H9 (cell line): ENCODE measurements at regions not wholly inside any gene's neighbourhood (a gene's known extent, or its start where the extent isn't known, plus 50 kb on each side); places are given as distances from the start of the nearest gene placed in this dataset.

Experiments
- DNase-seq: peaks from one replicate; pipeline ENCODE4 v3.0.0-alpha.2; 2017
- H2AFZ ChIP-seq: one replicate; pipeline ENCODE4 v1.6.1; 2013; ENCODE audit warnings: mild to moderate bottlenecking, low read length, control low read depth, moderate library complexity
- H2AK5ac ChIP-seq: 2 replicates; pipeline ENCODE4 v1.6.1; 2013; ENCODE audit warnings: low read length, control low read depth, mixed read lengths; ENCODE audit not compliant: insufficient read length
- H2BK120ac ChIP-seq: one replicate; pipeline ENCODE4 v1.6.1; 2013; ENCODE audit warnings: low read depth, mild to moderate bottlenecking, low read length, control low read depth, inconsistent platforms; ENCODE audit not compliant: poor library complexity, severe bottlenecking
- H2BK12ac ChIP-seq: 2 replicates; pipeline ENCODE4 v1.6.1; 2013; ENCODE audit warnings: low read length, control low read depth, mixed read lengths, low read depth; ENCODE audit not compliant: insufficient read length
- H2BK15ac ChIP-seq: 2 replicates; pipeline ENCODE4 v1.6.1; 2013; ENCODE audit warnings: low read depth, low read length, control low read depth
- H2BK20ac ChIP-seq: one replicate; pipeline ENCODE4 v1.6.1; 2013; ENCODE audit warnings: low read depth, mild to moderate bottlenecking, low read length, control low read depth, inconsistent platforms; ENCODE audit not compliant: poor library complexity, severe bottlenecking
- H2BK5ac ChIP-seq: 2 replicates; pipeline ENCODE4 v1.6.1; 2013; ENCODE audit warnings: low read length, control low read depth, mixed read lengths; ENCODE audit not compliant: insufficient read length
- H3K14ac ChIP-seq: 2 replicates; pipeline ENCODE4 v1.6.1; 2013; ENCODE audit warnings: low read length, control low read depth; ENCODE audit not compliant: insufficient read depth
- H3K18ac ChIP-seq: 2 replicates; pipeline ENCODE4 v1.6.1; 2013; ENCODE audit warnings: low read depth, mild to moderate bottlenecking, mixed read lengths, low read length, control low read depth; ENCODE audit not compliant: insufficient read length
- H3K23ac ChIP-seq: 2 replicates; pipeline ENCODE4 v1.6.1; 2013; ENCODE audit warnings: low read length, control low read depth, mixed read lengths, low read depth; ENCODE audit not compliant: insufficient read length
- H3K23me2 ChIP-seq: 2 replicates; pipeline ENCODE4 v1.6.1; 2013; ENCODE audit warnings: low read depth, mild to moderate bottlenecking, mixed read lengths, low read length, control low read depth; ENCODE audit not compliant: insufficient read length, poor library complexity, severe bottlenecking
- H3K27ac ChIP-seq: 2 replicates; pipeline ENCODE4 v1.5.1; 2013; ENCODE audit warnings: low read length, control low read depth, mixed read lengths, low read depth; ENCODE audit not compliant: insufficient read length
- H3K27me3 ChIP-seq: 2 replicates; pipeline ENCODE4 v1.6.1; 2013; ENCODE audit warnings: low read length, control low read depth, inconsistent platforms; ENCODE audit not compliant: insufficient read depth
- H3K4ac ChIP-seq: 2 replicates; pipeline ENCODE4 v1.6.1; 2013; ENCODE audit warnings: low read depth, mild to moderate bottlenecking, control low read depth, inconsistent platforms, low read length, moderate library complexity
- H3K4me1 ChIP-seq: 2 replicates; pipeline ENCODE4 v1.6.1; 2013; ENCODE audit warnings: low read length, control low read depth, inconsistent platforms; ENCODE audit not compliant: insufficient read depth
- H3K4me2 ChIP-seq: 2 replicates; pipeline ENCODE4 v1.6.1; 2013; ENCODE audit warnings: low read length, control low read depth, mixed read lengths; ENCODE audit not compliant: insufficient read length, insufficient read depth
- H3K56ac ChIP-seq: 2 replicates; pipeline ENCODE4 v1.6.1; 2013; ENCODE audit warnings: low read depth, mild to moderate bottlenecking, mixed read lengths, low read length, control low read depth; ENCODE audit not compliant: insufficient read length
- H3K79me1 ChIP-seq: 2 replicates; pipeline ENCODE4 v1.6.1; 2013; ENCODE audit warnings: low read depth, mild to moderate bottlenecking, moderate library complexity, low read length, control low read depth, inconsistent platforms; ENCODE audit not compliant: insufficient read depth, poor library complexity, severe bottlenecking
- H3K79me2 ChIP-seq: 2 replicates; pipeline ENCODE4 v1.6.1; 2013; ENCODE audit warnings: low read length, control low read depth, inconsistent platforms; ENCODE audit not compliant: insufficient read depth
- H3K9ac ChIP-seq: 2 replicates; pipeline ENCODE4 v1.6.1; 2013; ENCODE audit warnings: low read length, control low read depth, mixed read lengths; ENCODE audit not compliant: insufficient read length; ENCODE audit errors: extremely low read depth
- H3K9me3 ChIP-seq: one replicate; pipeline ENCODE4 v1.6.1; 2013; ENCODE audit warnings: low read depth, low read length, inconsistent platforms; ENCODE audit not compliant: control insufficient read depth
- H3T11ph ChIP-seq: one replicate; pipeline ENCODE4 v1.6.1; 2013; ENCODE audit warnings: mild to moderate bottlenecking, low read length, control low read depth, inconsistent platforms
- H4K20me1 ChIP-seq: one replicate; pipeline ENCODE4 v1.6.1; 2013; ENCODE audit not compliant: control insufficient read depth, insufficient read length, insufficient read depth
- H4K5ac ChIP-seq: 2 replicates; pipeline ENCODE4 v1.6.1; 2013; ENCODE audit warnings: low read depth, mild to moderate bottlenecking, mixed read lengths, low read length, control low read depth; ENCODE audit not compliant: insufficient read length
- H4K8ac ChIP-seq: replicated peaks from 2 replicates; pipeline ENCODE4 v1.6.1; 2013; ENCODE audit warnings: low read length, control low read depth, mixed read lengths, low read depth; ENCODE audit not compliant: insufficient read length
- H4K91ac ChIP-seq: 2 replicates; pipeline ENCODE4 v1.6.1; 2013; ENCODE audit warnings: low read depth, mild to moderate bottlenecking, moderate library complexity, mixed read lengths, low read length, control low read depth; ENCODE audit not compliant: insufficient read length
- H3K27ac Mint-ChIP-seq, 3 experiments: 2 replicates in 2 of 3; 3 replicates in 1 of 3; pipeline ENCODE4 v1.8.0; 2020 to 2021; ENCODE audit warnings: mixed read lengths in 3 of 3, mild to moderate bottlenecking in 1 of 3, moderate library complexity in 1 of 3
- H3K27me3 Mint-ChIP-seq: 2 replicates; pipeline ENCODE4 v1.8.0; 2021; ENCODE audit warnings: low read depth, mild to moderate bottlenecking, moderate library complexity, mixed read lengths
- H3K36me3 Mint-ChIP-seq, 3 experiments: 2 replicates in 2 of 3; 3 replicates in 1 of 3; pipeline ENCODE4 v1.8.0; 2020 to 2021; ENCODE audit warnings: low read depth in 3 of 3, mixed read lengths in 3 of 3; ENCODE audit not compliant: insufficient read depth in 1 of 3
- H3K4me1 Mint-ChIP-seq, 2 experiments: 2 replicates each; pipeline ENCODE4 v1.8.0; 2020; ENCODE audit warnings: mixed read lengths in 2 of 2
- H3K4me3 Mint-ChIP-seq, 2 experiments: 2 replicates in 1 of 2; 3 replicates in 1 of 2; pipeline ENCODE4 v1.8.0; 2020 to 2021; ENCODE audit warnings: mild to moderate bottlenecking in 2 of 2, mixed read lengths in 2 of 2, moderate library complexity in 1 of 2
- H3K9me3 Mint-ChIP-seq, 2 experiments: 2 replicates in 1 of 2; 3 replicates in 1 of 2; pipeline ENCODE4 v1.8.0; 2020; ENCODE audit warnings: mild to moderate bottlenecking in 2 of 2, mixed read lengths in 2 of 2, moderate library complexity in 1 of 2
- WGBS: extraction: QIAGEN DNeasy Blood & Tissue Kit; methylation state at CpG from one replicate; pipeline ENCODE4 v1.1.7; 2013; ENCODE audit warnings: missing lambda C conversion rate, low lambda C conversion rate, mixed read lengths; ENCODE audit not compliant: insufficient read length; ENCODE audit errors: extremely low coverage; 5-methylcytosine and 5-hydroxymethylcytosine counted together
- TF ChIP-seq, protein P1 (sequence below): fragments of 200-600 bp; sonication (generic); conservative IDR thresholded peaks from 3 replicates; pipeline ENCODE4 v1.8.0; 2021; ENCODE audit warnings: antibody characterized with exemption, mild to moderate bottlenecking

DNA sequence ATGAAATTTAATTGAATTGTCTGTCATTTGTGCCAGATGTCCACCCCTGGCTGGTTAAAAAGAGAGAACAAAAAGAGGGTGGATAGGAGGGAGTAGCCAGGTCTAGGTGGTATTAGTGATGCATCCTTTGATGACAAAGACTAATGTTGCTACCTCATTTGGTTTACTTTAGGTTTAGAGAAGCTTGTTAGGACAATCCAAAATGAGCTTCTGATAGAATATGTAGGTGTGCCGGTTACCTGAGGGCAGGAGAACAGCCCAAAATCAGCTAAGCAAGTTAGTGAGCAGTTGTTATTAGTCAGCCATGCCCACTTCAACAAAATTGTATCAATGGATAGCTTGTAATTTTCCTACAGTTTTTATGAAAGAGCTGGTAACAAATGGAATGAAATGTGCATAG, 61.4 kb upstream of the PTGS2 start:
- H3K4me2 ChIP-seq, result no peak overlapping the region
- H3K18ac ChIP-seq, result no peak overlapping the region
- no peak overlapping the region for H2AK5ac ChIP-seq
- DNase-seq, result no peak
- no peak overlapping the region for H4K5ac ChIP-seq
- no peak overlapping the region for H2BK120ac ChIP-seq
- H3K9ac ChIP-seq, result no peak overlapping the region
- H4K20me1 ChIP-seq, result no peaks in the 10 kb centered on the region
- no peak overlapping the region for H2BK5ac ChIP-seq
- H3K79me2 ChIP-seq, result no peaks in the 10 kb centered on the region
- Mint-ChIP-seq H3K4me3 (no peak overlapping the region), H3K27me3 (no peaks in the 10 kb centered on the region), H3K36me3 (peaks cover 0 to 2% (median 0%) of the 10 kb centered on the region in 3 experiments; a peak in 1 of 7 replicates), H3K9me3 (peaks cover under 1 to 2% of the 10 kb centered on the region in 2 experiments; a peak in 3 of 5 replicates), H3K4me1 (no peaks in the 10 kb centered on the region), H3K27ac (no peak overlapping the region)
- H3K14ac ChIP-seq, result no peak overlapping the region
- WGBS, result no CpG with 5 or more reads among the region's 1 CpG
- no peak overlapping the region for H2BK20ac ChIP-seq
- H3T11ph ChIP-seq, result no peak overlapping the region
- H3K23ac ChIP-seq, result no peak overlapping the region
- H3K4ac ChIP-seq, result no peak overlapping the region
- no peaks in the 10 kb centered on the region for H3K4me1 ChIP-seq
- H2BK12ac ChIP-seq, result no peak overlapping the region
- no peak overlapping the region for H3K27ac ChIP-seq
- no peaks in the 10 kb centered on the region for H3K23me2 ChIP-seq
- TF ChIP-seq, protein P1, sequence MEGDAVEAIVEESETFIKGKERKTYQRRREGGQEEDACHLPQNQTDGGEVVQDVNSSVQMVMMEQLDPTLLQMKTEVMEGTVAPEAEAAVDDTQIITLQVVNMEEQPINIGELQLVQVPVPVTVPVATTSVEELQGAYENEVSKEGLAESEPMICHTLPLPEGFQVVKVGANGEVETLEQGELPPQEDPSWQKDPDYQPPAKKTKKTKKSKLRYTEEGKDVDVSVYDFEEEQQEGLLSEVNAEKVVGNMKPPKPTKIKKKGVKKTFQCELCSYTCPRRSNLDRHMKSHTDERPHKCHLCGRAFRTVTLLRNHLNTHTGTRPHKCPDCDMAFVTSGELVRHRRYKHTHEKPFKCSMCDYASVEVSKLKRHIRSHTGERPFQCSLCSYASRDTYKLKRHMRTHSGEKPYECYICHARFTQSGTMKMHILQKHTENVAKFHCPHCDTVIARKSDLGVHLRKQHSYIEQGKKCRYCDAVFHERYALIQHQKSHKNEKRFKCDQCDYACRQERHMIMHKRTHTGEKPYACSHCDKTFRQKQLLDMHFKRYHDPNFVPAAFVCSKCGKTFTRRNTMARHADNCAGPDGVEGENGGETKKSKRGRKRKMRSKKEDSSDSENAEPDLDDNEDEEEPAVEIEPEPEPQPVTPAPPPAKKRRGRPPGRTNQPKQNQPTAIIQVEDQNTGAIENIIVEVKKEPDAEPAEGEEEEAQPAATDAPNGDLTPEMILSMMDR, result no peak
- H3K27me3 ChIP-seq, result no peaks in the 10 kb centered on the region
- no peaks in the 10 kb centered on the region for H3K9me3 ChIP-seq
- H4K91ac ChIP-seq, result no peak overlapping the region
- H3K79me1 ChIP-seq, result no peaks in the 10 kb centered on the region
- H2AFZ ChIP-seq, result no peak overlapping the region
- H4K8ac ChIP-seq, result no peak overlapping the region
- H2BK15ac ChIP-seq, result no peak overlapping the region
- H3K56ac ChIP-seq, result no peak overlapping the region
